ENCODE measurements at regions not wholly inside any gene's neighbourhood (a gene's known extent, or its start where the extent isn't known, plus 50 kb on each side); places are given as distances from the start of the nearest gene placed in this dataset.

DNA sequence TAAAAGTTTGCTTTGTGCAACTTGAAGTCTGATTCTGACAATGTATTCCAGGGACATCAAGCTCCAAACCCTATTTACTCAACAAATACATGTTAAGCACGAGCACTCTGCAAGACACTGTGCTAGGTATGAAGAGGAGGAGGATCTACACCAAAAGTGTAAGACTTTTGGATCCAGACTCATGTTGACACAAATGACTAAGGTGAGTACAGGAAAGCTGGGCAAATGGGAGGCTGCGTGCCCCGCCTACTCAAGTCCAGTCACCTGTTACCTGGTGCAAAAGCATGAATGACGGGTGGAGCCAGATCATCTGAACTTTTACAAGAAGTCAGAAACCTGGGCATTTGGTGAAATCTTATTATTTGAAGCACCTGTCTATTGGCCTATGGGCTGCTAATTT, 120.7 kb downstream of the ABCC12 start:
- TF ChIP-seq, protein P1, sequence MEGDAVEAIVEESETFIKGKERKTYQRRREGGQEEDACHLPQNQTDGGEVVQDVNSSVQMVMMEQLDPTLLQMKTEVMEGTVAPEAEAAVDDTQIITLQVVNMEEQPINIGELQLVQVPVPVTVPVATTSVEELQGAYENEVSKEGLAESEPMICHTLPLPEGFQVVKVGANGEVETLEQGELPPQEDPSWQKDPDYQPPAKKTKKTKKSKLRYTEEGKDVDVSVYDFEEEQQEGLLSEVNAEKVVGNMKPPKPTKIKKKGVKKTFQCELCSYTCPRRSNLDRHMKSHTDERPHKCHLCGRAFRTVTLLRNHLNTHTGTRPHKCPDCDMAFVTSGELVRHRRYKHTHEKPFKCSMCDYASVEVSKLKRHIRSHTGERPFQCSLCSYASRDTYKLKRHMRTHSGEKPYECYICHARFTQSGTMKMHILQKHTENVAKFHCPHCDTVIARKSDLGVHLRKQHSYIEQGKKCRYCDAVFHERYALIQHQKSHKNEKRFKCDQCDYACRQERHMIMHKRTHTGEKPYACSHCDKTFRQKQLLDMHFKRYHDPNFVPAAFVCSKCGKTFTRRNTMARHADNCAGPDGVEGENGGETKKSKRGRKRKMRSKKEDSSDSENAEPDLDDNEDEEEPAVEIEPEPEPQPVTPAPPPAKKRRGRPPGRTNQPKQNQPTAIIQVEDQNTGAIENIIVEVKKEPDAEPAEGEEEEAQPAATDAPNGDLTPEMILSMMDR (IDR thresholded peaks at IDR 0.05): no peak
- no peak for TF ChIP-seq POLR2A (IDR thresholded peaks at IDR 0.05)
